GM10248 (cell line): ENCODE measurements at regions not wholly inside any gene's neighbourhood (a gene's known extent, or its start where the extent isn't known, plus 50 kb on each side); places are given as distances from the start of the nearest gene placed in this dataset.
"Not testable (repeated sequence)": the region's sequence is repeated elsewhere in the genome, so short reads cannot be mapped to it uniquely, and the experiment has no call there.

Source experiments
- CTCF ChIA-PET: fragments of 300-600 bp; sonication (Branson Sonifier 250); formaldehyde crosslinking; extraction: SDS; loops from one replicate; lab custom pipeline; 2021; ENCODE audit warnings: antibody characterized with exemption; lab: Yijun Ruan, JAX
- POLR2A ChIA-PET: fragments of 350-650 bp; sonication (Branson Sonifier 250); formaldehyde crosslinking; extraction: SDS; loops from one replicate; lab custom pipeline; 2020; ENCODE audit warnings: antibody characterized with exemption; lab: Yijun Ruan, JAX
- DNase-seq: peaks from one replicate; pipeline ENCODE4 v3.0.0; 2012; ENCODE audit errors: extremely low spot score
- TF ChIP-seq, protein P1 (sequence below): IDR thresholded peaks from 2 replicates; pipeline ENCODE4 v1.5.1; 2012; ENCODE audit warnings: mild to moderate bottlenecking, low read depth; ENCODE audit errors: extremely low read depth, missing control alignments, control extremely low read depth

DNA sequence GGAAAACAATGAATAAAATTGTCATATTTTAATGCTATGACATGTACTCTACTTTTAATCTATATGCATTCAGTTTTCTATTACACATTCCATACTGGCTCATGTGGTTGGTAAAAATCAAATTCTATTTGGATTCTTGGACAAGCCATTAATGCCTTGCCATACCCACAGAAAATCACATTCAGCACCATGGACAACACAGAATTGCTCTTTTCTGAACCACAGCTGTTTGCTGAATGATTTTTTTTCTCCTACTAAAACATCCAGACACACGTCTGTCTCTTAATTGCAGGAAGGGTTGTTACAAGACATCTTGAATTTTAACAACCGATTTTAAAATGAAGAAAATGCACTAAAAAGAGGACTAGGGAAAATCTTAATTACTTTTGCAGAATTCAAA lies 675.6 kb downstream of the BRINP1 start:
- CTCF ChIA-PET: no interaction called here
- TF ChIP-seq, protein P1, sequence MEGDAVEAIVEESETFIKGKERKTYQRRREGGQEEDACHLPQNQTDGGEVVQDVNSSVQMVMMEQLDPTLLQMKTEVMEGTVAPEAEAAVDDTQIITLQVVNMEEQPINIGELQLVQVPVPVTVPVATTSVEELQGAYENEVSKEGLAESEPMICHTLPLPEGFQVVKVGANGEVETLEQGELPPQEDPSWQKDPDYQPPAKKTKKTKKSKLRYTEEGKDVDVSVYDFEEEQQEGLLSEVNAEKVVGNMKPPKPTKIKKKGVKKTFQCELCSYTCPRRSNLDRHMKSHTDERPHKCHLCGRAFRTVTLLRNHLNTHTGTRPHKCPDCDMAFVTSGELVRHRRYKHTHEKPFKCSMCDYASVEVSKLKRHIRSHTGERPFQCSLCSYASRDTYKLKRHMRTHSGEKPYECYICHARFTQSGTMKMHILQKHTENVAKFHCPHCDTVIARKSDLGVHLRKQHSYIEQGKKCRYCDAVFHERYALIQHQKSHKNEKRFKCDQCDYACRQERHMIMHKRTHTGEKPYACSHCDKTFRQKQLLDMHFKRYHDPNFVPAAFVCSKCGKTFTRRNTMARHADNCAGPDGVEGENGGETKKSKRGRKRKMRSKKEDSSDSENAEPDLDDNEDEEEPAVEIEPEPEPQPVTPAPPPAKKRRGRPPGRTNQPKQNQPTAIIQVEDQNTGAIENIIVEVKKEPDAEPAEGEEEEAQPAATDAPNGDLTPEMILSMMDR: no peak
- POLR2A ChIA-PET: no interaction called here
- DNase-seq: no peak

DNA sequence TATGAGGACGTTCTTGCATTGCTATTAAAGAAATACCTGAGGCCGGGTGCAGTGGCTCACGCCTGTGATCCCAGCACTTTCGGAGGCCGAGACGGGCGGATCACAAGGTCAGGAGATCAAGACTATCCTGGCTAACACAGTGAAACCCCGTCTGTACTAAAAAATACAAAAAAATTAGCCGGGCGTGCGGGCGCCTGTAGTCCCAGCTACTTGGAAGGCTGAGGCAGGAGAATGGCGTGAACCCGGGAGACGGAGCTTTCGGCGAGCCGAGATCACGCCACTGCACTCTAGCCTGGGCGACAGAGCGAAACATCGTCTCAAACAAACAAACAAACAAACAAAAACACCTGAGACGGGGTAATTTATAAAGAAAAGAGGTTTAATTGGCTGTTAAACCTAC lies 674.0 kb downstream of the BRINP1 start:
- DNase-seq, POLR2A ChIA-PET, CTCF ChIA-PET: not testable (repeated sequence)

DNA sequence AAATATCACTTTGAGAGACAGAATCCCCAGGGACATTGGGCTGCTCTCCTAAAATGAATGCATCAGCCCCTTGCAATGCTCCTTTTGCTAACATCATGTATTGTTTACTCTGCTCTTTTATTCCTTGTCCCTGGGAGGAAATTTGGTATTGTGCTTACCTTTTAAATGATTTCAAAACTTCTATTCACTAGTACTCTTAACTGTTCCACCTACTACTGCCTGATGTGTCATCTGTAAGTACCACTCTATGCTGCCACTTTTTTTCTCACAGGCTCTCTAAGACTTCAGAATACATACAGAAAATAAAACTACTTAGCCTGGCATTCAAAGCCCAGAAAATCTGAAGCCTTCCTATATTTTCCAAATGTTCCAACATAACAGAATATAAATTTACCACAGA lies 667.2 kb downstream of the BRINP1 start:
- TF ChIP-seq, protein P1: no peak
- CTCF ChIA-PET: no interaction called here
- POLR2A ChIA-PET: no interaction called here
- DNase-seq: no peak

DNA sequence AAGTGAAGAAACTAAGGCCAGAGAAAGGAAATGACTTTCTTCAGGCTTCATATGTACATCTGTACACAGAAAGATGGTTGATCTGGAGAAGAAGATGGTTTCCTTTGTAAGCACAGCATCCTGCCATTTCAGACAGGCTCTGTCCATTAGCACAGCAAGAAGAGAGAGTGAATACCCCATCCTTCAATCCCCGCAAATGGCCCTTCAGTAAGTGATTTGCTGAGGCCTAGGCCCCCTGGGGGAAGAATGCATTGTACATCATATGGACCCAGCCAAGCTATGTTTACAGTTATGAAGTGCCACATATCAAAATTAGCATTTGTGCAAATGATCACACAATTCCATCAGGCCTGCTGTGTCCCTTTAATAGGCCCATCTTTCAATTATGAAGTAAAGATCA lies 657.4 kb downstream of the BRINP1 start:
- ChIA-PET POLR2A (no interaction called here), CTCF (no interaction called here)
- no peak for DNase-seq
- TF ChIP-seq, protein P1: no peak

DNA sequence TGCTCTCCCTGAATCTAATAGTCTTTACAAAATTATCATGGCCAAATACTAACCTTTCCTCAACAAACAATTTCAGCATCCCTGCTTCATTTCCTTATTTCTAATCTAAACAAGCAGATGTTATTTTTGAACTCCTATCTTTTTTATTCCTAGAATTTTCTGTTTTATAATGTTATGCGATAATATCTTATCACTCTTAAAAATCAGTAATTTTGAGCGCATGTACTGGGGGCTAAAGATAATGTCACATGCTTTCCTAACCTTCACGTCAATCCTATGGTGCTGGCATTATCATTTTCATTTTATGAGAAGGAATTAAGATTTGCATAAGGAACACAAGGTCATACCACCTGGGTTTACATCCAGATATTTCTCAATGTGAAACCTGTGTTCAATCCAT lies 648.0 kb downstream of the BRINP1 start:
- POLR2A ChIA-PET: no interaction called here
- no peak for DNase-seq
- TF ChIP-seq, protein P1: no peak
- CTCF ChIA-PET: no interaction called here

DNA sequence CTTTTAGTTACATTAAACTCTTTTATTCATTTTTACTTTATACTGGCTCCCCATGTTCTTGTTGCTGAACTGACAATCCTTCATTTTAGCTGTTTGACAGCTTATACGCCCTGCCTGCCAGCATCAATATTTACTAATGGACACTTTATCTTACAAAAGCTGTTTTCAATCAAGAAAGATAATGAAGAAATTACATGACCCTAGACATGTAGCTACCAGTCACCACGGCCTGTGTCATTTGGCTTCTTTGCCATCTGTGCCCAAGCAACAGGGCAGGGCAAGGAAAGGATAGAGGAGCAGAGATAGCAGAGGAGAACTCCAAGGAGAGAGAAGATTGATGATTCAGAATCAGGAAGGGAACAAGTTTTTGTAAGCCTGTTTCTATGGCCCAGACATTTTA lies 647.3 kb downstream of the BRINP1 start:
- DNase-seq: no peak
- TF ChIP-seq, protein P1: no peak
- POLR2A ChIA-PET: no interaction called here
- CTCF ChIA-PET: no interaction called here

DNA sequence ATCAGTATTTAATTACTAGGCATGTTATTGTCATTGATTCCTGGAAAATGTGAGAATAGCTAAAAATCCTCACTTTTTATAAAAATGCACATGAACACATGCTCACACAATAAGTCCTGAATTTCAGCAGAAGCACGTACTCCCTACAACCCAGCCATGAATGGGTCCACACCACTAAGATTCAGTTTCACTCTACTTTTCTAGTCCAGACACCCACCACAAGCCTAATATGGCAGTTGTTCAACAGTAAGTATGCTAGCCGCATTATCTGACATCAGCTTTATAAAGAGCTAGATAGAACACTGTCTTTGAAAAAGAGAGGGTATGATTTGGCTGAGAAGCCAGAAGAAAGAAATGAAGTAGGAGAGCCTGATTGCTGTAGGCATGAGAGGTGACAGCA lies 639.3 kb downstream of the BRINP1 start:
- TF ChIP-seq, protein P1: no peak
- DNase-seq: no peak
- CTCF ChIA-PET: interaction anchor here (0.6 kb wide), 1 partner anchor 10 kb away, joined by 3 read pairs; no protein-coding TSS in a partner anchor
- POLR2A ChIA-PET: no interaction called here
